H1 (cell line): ENCODE measurements at regions not wholly inside any gene's neighbourhood (a gene's known extent, or its start where the extent isn't known, plus 50 kb on each side); places are given as distances from the start of the nearest gene placed in this dataset.

Experiments
- ASH2L ChIP-seq: fragments of 200-600, 300-600 bp; sonication (generic); IDR thresholded peaks from one replicate; pipeline ENCODE4 v1.7.1; 2017; ENCODE audit warnings: low read length
- SIN3A ChIP-seq, 2 experiments: IDR thresholded peaks in 1 of 2; conservative IDR thresholded peaks in 1 of 2; 2 replicates each; pipeline ENCODE4 v1.6.1; 2011 to 2012; ENCODE audit warnings: low read length in 2 of 2, improper control_type of control experiment in 1 of 2, low read depth in 1 of 2, mild to moderate bottlenecking in 1 of 2

- TF ChIP-seq SIN3A (conservative IDR thresholded peaks at IDR 0.05 in 1 of 2, IDR thresholded peaks at IDR 0.05 in 1 of 2; ENCODE audit: low read depth in 1 of 2, low read length in 2 of 2): no peak
- TF ChIP-seq ASH2L: no peak
Observed at GRCh38 chr3:154662851-154663250, 232.9 kb upstream of the GPR149 start.
